NCI-H2107 treated with DMSO at 0.1 percent for 48 hours (cell line): ENCODE measurements at regions not wholly inside any gene's neighbourhood (a gene's known extent, or its start where the extent isn't known, plus 50 kb on each side); places are given as distances from the start of the nearest gene placed in this dataset.
"Not testable (repeated sequence)": the region's sequence is repeated elsewhere in the genome, so short reads cannot be mapped to it uniquely, and the experiment has no call there.

Experiments used
- DNase-seq: peaks from one replicate; lab custom pipeline; 2025; ENCODE audit not compliant: unreplicated experiment; lab: John Stamatoyannopoulos, UW

DNA sequence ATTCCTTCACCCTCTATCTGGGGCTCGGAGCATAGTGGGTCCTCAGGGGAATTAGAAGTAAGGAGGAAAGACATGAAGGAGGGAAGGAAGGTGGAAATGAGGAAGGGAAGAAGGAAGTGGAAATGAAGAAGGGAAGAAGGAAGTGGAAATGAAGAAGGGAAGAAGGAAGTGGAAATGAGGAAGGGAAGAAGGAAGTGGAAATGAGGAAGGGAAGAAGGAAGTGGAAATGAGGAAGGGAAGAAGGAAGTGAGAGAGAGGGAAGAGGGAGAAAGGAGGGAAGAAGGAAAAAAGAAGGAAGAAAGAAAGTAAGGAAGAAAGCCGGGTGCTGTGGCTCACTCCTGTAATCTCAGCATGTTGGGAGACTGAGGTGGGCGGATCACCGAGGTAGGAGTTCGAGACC, 125.6 kb upstream of the SALL4 start:
- DNase-seq, result not testable (repeated sequence)

DNA sequence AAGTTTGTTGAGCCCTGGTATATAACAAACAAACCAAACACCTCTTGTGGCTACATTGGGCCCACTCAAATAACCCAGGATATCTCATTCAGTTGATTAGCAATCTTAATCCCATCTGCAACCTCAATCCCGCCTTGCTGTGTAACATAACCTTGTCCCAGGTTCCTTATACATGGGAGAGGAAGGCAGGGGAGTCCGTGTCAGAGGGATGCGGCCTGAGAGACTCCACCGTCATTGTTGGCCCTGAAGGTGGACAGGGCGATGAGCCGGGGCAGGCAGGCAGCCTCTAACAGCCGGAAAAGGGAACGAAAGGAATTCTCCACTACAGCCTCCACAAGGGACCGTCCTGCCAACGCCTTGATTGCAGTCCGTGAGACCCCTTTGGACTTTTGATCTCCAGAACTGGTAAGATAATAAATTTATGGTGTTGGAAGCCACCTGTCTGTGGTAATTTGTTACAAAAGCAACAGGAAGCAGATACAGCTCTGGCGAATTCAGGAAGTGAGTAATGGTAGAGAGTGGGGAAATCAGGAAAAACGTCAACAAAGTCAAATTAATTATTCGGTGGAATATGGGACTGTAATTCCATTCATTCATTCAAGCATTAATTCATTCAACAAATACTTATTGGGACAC, 124.5 kb upstream of the SALL4 start:
- no peak for DNase-seq

DNA sequence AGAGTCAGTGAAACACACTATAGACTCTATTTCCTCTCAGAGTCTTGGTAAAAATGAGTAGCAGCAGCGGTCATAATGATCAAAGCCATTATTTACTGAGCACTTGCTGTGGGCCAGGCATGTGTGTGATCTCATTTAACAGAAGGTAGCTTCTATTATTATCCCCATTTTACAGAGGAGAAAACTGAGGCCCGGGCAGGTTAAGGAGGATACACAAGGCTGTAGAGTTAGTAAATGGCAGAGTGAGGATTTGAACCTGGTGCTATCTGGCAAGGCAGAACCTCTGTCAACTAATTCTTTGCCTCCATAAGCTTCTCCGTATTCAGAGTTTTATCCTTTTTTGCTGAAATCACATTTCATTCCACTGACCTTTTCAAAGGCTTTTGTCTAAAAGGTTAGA, 122.2 kb upstream of the SALL4 start:
- DNase-seq, result no peak

DNA sequence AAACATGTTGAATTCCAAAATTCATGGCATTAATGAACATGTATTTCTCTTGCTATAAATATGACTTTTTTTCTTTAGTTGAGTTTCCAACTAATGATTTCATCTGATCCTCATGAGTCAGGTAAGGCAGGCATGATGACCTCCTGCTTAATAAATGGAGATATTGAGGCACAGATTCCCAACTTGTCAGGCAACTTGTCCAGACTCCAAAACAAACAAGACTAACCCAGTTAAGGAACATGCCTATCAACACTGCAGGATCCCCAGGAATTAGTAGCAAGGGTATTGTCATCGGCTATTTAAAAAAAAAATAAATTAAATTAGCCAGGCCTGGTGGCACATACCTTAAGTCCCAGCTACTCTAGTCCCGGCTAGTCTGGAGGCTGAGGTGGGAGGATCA, 121.3 kb upstream of the SALL4 start:
- no peak for DNase-seq

DNA sequence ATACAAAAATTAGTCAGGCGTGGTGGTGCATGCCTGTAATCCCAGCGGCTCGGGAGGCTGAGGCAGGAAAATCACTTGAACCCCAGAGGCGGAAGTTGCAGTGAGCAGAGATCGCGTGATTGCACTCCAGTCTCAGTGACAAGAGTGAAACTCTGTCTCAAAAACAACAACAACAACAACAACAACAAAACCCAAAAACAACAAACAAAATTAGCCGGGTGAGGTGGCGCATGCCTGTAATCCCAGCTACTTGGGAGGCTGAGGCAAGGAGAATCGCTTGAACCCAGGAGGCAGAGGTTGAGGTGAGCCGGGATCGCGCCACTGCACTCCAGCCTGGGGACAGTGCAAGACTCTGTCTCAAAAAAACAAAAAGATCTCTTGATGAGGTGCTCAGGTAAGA, 120.5 kb upstream of the SALL4 start:
- not testable (repeated sequence) for DNase-seq

DNA sequence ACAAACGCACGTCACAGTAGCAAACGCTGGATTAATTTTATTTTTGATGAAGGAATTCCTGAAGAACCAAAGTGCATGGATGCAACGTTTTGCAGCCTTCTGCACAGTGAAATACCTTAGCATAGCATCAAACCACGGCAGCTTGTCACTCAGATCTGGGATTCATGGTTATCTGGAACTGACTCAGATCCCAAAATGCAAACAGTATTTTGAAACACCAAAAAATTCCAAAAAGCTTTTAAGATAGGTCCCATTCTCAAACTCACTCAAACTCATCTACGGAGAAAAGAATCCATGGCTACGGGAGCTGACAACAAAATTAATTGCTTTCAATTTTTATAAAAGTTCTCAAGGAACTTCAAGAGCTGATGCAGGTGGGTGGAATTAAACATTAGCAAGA, 116.2 kb upstream of the SALL4 start:
- DNase-seq, result no peak

DNA sequence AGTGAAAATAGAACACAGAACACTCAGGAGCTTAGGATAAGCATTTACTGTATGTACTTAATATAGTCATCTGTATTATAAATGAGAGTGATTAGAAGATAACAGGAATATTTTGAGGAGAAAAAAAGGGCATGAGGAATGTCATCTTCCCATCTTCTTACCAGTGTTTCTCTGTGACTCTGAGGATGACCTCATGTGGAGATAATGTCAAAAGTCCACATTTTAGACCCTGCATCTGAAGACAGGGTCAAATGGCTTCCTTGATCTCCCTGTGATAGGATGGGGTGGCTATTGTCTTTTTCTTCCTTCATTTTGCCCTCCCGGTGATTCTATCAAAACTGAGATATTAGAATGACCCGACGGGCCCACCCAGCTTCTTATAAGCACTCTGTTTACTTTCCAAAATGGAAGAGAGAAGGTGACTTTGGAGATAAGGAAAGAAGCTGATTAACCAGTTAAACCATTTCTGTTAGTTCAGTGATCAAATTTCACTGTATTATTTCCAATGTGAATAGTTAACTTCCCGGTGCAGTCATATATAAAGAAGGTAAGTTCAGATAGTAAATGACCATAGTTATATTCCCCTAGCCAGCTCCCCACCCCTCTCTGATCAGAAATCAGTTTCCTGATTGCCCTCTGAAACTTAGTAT, 115.7 kb upstream of the SALL4 start:
- no peak for DNase-seq

DNA sequence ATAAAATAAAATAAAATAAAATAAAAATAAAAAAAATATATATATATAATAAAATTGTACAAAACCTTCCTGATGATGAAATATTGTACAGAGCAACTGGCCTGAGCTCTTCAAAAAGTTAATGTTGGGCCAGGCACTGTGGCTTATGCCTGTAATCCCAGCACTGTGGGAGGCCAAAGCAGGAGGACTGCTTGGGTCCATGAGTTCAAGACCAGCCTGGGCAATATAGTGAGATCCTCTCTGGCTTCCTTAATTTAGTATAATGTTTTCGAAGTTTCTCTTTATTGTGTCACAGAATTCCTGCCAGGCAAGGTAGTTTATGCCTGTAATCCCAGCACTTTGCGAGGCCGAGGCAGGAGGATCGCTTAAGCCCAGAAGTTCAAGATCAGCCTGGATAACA, 113.9 kb upstream of the SALL4 start:
- DNase-seq, result no peak

DNA sequence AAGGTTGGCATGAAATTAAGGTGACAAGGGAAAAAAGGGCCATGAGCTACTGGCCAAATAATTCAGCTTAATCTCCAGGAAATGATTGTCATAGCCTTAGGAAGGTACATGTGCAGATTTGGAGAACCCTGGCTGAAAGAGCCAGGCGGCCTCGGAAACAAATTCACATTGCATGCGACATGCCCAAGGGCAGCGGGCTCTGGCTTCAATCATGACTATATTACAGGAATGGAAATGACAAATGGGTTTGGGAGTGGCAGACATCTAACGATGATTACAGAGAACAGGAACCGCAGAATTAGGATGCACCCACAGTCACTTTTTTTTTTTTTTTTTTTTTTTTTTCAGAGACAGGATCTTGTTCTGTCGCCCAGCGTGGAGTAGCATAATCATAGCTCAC, 112.4 kb upstream of the SALL4 start:
- DNase-seq, result no peak

DNA sequence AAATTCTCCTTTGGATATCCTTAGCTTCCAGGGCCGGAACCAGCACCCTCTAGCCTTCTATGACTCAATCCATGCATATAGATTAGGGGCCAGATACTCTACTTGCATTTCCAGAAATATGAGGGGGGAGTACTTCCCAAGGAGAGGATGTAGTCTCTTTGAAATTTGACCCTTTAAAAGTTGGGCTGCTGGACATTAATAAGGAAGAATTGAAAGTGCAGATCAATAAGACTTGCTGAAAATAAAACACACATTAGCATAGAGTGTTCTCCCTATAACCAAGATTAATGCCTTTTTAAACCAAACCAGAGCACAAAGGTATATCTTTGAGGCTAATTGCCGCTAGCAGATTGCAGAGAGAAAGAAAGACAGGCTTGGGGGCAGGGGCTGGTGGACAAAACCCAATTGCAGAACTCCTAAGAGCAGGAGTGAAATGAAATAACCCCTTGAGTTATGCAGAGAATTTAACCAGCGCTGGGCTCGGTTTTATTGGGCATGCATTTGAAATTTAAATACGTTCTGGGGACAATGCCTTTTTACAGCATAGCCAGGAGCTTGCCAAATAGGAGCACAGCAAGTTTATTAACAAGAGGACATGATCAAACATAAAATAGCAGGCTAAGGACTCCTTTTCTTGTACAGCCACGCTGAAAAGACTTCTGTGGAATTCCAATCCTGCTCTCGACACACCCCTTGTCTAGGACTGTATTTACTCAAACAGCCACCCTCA, 108.2 kb upstream of the SALL4 start:
- DNase-seq, result no peak

DNA sequence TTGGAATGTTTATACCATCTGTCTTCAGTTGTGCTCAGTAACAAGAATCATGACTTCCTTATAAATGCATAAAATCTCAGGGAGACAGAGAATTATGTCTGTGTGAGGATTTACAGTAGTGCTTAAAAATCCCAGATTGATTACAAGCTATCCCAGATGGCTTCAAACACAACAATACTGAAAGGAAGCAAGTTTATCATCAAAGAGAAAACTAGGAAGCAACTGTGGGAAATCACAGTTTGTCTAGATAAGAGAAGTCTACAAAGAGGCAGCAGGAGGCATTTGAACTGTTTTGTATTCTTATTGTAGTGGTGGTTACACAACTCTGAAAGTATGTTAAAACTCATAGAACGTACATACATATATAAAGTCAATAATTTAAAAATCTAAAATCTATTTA, 104.4 kb upstream of the SALL4 start:
- DNase-seq, result no peak

DNA sequence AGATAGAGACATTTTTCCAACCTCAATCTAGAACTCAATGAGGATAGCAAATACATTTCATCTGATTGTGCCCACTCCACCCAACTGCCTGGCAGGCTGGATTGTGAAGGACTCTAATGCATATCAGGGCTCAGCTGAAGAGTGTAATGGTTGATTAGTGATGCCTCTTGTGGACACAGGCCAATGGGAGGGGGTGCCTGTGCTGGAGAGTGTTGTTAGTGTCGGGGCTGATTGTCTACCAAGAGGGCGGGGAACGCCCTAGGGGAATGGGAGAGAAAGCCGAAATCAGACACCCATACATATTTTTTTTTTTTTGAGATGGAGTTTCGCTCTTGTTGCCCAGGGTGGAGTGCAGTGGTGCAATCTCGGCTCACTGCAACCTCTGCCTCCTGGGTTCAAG, 103.7 kb upstream of the SALL4 start:
- DNase-seq, result no peak

DNA sequence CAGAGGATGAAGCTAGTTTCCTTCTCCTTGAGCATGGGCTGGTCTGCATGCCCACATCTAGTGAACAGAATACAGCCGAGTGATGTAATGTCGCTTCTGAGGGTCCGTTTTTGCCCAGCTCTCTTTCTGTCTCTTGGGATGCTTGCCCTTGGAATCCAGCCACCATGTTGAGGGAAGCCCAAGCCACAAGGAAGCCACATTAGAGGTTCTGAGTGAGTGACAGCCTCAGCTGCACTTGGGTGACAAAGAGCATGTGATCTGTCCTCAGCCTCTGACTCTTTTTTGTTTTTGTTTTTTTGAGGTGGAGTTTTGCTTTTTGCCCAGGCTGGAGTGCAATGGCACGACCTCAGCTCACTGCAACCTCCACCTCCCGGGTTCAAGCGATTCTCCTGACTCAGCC, 100.6 kb upstream of the SALL4 start:
- DNase-seq, result no peak

DNA sequence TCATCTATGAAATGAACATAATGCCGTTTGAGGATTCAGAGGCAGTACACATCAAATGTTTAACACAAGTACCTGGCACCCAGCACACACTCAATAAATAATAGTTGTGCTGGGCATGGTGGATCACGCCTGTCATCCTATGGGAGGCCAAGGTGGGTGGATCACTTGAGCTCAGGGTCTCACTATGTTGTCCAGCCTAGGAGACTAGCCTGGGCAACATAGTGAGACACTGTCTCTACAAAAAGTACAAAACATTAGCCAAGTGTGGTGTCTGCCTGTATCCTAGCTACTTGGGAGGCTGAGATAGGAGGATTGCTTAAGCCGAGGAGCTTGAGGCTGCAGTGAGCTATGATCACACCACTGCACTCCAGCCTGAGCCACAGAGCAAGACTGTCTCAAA, 98.1 kb upstream of the SALL4 start:
- no peak for DNase-seq

DNA sequence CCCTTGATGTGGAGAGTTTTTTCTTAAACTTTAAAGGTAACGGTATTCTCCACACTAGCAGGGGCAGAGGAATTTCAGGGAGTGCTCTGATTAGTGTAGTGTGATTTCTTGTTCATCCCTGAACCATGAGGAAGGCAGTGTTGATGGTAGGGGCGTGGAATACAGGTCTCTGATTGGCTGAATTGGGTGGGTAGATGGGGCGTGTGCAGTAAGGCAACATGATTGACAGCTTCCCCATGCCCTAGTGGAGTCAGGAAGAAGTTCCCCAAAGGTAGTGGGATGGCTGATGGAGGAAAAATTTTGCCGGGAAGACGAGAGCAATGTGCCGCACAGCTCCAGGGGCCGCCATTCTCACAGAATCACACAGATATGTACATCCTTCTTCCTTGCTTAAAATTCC, 97.4 kb upstream of the SALL4 start:
- no peak for DNase-seq

DNA sequence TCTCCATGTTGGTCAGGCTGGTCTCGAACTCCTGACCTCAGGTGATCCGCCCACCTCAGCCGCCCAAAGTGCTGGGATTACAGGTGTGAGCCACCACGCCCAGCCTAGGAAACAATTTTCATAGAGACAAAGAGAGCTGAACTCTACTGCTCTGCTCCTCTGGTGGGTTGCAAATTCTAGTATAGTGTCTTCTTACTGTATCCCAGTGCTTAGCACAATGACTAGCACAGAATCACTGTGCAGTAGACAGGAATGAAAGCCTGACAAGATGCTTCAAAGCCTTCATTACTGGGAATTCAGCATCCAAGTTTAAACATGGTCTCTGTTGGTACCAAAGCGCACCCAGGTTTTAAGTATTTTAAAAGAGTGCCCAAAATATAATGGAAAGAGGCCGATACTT, 96.5 kb upstream of the SALL4 start:
- no peak for DNase-seq

DNA sequence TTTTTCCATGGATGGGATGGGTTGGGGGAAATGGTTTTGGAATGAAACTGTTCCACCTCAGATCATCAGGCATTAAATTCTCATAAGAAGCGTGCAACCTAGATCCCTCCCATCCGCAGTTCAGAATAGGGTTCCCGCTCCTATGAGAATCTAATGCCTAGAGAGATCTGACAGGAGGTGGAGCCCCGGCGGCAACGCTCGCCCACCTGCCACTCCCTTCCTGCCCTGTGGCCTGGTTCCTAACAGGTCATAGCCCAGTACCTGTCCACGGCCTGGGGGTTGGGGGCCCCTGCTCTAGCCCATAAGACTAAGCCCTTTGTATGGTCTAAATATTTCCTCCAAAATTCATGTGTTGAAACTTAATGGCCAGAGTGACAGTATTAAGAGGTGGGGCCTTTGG, 92.3 kb upstream of the SALL4 start:
- DNase-seq, result no peak

DNA sequence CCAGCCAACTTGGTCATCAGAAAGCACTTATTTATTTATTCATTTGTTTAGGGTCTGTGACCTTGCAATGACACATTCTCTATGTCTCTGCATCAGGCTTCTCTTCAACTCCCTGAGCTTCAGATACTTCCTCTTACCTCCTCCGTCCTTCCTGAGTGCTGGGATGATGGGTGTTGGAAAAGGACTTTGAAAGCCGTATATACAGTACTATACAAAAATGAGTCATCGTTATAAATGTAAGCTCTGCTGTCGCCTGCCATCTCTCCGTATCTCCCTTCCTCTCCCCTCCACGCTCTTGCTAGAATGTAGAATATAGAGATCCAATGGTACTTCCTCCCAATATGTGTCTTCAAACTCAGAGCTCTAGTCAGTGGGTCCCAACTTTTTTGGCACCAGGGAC, 91.9 kb upstream of the SALL4 start:
- DNase-seq, result no peak

DNA sequence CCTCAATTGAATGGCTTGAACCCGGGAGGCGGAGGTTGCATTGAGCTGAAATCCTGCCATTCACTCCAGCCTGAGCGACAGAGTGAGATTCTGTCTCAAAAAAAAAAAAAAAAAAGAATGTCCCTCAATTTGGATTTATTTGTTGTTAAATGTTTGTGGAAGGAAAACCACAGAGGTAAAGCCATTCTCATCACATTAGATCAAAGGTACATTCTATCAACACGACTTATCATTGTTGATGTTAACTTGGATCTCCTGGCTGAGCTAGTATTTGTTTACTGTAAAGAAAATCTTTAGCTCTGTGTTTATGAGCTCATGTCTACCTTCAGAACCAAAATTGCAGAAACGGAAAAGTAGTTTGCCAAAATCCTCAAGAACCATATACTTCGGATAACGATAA, 91.4 kb upstream of the SALL4 start:
- no peak for DNase-seq

DNA sequence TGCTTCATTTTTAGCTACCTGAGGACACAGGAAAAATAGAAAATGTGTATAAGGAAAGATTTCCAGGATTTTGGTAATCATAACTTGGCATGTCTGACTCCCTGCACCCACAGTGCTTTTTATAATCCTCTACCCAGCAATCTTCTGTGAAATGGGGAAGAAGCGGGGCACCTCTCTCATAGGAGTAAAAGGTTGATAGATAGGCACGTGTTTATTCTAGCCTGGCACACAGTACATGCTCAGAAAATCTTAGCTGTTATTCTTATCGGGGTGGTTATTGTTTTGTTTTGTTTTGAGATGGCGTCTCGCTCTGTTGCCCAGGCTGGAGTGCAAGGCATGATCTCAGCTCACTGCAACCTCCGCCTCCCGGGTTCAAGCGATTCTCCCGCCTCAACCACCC, 87.7 kb upstream of the SALL4 start:
- no peak for DNase-seq

DNA sequence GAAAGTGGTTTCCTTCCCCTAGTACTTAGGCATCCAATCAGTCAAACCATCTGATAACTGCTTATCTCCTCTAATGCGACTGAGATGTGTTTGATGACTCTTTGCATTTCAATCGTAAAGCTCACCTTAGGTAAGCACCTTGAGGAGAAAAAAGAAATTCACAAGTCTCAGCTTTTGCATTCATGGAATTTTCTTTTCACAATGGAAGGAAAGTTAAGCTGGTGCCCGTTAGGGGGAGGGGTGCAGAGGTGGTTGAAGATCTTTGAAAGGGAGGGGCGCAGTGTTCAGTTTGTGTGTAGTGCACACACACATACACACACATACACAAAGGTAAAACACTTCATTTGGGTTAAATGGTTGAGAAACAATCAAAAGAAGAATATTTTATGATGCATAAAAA, 87.1 kb upstream of the SALL4 start:
- DNase-seq, result no peak

DNA sequence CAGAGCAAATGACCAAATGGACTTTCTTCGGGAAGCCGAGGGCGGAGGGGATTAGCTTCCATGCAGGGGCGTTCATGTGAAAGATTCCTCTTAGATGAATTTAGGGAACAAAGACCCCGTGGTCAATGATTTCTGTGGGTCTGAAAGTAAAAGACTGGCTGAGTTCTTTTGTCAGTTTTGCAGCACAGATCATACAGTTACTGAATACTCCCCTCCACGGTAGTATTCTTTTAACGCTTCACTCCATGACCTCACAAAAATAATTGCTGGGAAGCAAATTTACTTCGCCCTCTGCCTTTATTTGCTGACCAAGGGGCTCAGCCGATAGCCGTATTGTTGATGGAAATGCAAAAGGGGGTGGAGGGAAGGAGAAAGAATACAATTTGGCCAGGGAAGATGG, 86.0 kb upstream of the SALL4 start:
- DNase-seq, result no peak
